HAP-1 (cell line): ENCODE measurements at regions not wholly inside any gene's neighbourhood (a gene's known extent, or its start where the extent isn't known, plus 50 kb on each side); places are given as distances from the start of the nearest gene placed in this dataset.
"Not testable (repeated sequence)": the region's sequence is repeated elsewhere in the genome, so short reads cannot be mapped to it uniquely, and the experiment has no call there.

ENCODE experiments used
- DNase-seq, 2 experiments: peaks; one replicate each; pipeline ENCODE4 v3.0.0-alpha.2; 2016 to 2020; ENCODE audit warnings: low spot score in 2 of 2
- H3K27me3 ChIP-seq: fragments of 250-450 bp; sonication (Bioruptor Pico); 2 replicates; pipeline ENCODE4 v1.5.1; 2020; ENCODE audit warnings: low read depth, mild to moderate bottlenecking, moderate library complexity
- H3K36me3 ChIP-seq: fragments of 250-450 bp; sonication (Bioruptor Pico); replicated peaks from 2 replicates; pipeline ENCODE4 v1.5.1; 2020; ENCODE audit warnings: mild to moderate bottlenecking
- H3K4me1 ChIP-seq: fragments of 250-450 bp; sonication (Bioruptor Pico); 2 replicates; pipeline ENCODE4 v1.5.1; 2020; ENCODE audit warnings: mild to moderate bottlenecking
- H3K4me3 ChIP-seq: fragments of 250-450 bp; sonication (Bioruptor Pico); 2 replicates; pipeline ENCODE4 v1.5.1; 2020; ENCODE audit warnings: mild to moderate bottlenecking, moderate library complexity
- H3K9me3 ChIP-seq: fragments of 250-450 bp; sonication (Bioruptor Pico); 2 replicates; pipeline ENCODE4 v1.5.1; 2020; ENCODE audit warnings: mild to moderate bottlenecking, moderate library complexity
- in situ Hi-C: fragments of 300-500 bp; cut with MboI; formaldehyde crosslinking; loops from 3 replicates; pipeline ENCODE4 v1.14.3; 2020; ENCODE audit warnings: low sequenced_read_pairs, inconsistent platforms, mixed read lengths

DNA sequence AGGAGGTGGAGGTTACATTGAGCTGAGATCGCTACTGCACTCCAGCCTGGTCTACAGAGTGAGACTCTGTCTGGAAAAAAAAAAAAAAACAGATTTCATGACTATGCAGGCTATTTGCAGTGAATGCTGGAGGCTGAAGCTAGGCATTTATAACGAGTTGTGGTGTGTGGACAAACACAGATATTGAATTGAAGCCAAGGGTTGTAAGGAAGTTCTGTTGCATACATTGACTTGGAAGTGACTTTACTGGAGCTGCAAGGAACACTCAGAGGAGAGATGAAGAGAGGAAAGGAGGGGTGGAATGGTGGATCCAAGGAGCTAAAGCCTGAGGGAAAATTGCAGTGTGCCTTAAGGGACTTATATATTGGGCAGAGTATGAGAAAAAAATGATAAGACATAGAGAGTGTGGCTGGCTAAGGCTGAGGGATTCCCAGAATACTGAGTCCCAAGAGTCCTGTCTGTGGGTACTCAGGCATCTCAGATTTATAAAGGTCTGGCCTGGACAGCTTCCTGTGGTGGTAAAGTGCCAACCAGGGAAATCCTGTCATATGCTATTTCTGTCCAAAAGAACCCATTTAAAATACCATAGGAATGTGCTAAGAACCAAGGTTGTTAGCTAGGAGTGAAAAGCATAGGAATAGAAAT is 87.8 kb upstream of the GUCY1A1 start:
- in situ Hi-C loops = no loop called here
- Histone ChIP-seq H3K4me1 (no peaks in the 10 kb centered on the region), H3K27me3 (no peaks in the 10 kb centered on the region), H3K4me3 (no peak overlapping the region), H3K36me3 (no peaks in the 10 kb centered on the region), H3K9me3 (no peaks in the 10 kb centered on the region)
- no peak for DNase-seq

DNA sequence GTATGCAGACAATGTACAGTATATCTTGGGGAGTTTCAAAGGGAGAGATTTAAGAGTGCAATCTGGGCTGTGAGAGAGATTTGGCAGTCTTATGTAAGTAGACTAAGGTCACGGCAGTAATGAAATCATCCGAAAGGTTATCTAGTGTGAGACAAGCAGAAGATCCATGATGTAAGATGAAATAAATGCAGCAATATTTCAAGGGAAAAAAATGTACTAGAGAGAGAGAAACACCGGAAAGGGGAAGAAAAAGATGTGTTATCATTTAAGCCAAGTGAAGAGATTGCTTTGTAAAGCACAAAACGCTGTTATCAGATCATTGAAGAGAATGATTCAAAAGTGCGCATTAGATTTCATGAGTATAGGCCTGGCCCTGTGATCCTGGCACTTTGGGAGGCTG is 88.4 kb upstream of the GUCY1A1 start:
- in situ Hi-C loops = no loop called here
- no peaks in the 10 kb centered on the region for H3K36me3 ChIP-seq
- no peaks in the 10 kb centered on the region for H3K4me1 ChIP-seq

GRCh38 chr4:155574329-155574728 is 92.3 kb upstream of the GUCY1A1 start:
- H3K4me1 ChIP-seq, DNase-seq, in situ Hi-C loops, H3K4me3 ChIP-seq, H3K36me3 ChIP-seq, H3K27me3 ChIP-seq, H3K9me3 ChIP-seq: not testable (repeated sequence)

More for the DNA sequence above, 88.4 kb upstream of the GUCY1A1 start:
- DNase-seq = no peak
- no peaks in the 10 kb centered on the region for H3K27me3 ChIP-seq
- H3K4me3 ChIP-seq = no peak overlapping the region
- H3K9me3 ChIP-seq = no peaks in the 10 kb centered on the region

- no peaks in the 10 kb centered on the region for H3K4me1 ChIP-seq
- no peak overlapping the region for H3K4me3 ChIP-seq
- in situ Hi-C loops = no loop called here
- no peaks in the 10 kb centered on the region for H3K9me3 ChIP-seq
- no peaks in the 10 kb centered on the region for H3K27me3 ChIP-seq
- H3K36me3 ChIP-seq = no peaks in the 10 kb centered on the region
- DNase-seq = no peak
Observed at GRCh38 chr4:155573126-155573525, 93.5 kb upstream of the GUCY1A1 start.

DNA sequence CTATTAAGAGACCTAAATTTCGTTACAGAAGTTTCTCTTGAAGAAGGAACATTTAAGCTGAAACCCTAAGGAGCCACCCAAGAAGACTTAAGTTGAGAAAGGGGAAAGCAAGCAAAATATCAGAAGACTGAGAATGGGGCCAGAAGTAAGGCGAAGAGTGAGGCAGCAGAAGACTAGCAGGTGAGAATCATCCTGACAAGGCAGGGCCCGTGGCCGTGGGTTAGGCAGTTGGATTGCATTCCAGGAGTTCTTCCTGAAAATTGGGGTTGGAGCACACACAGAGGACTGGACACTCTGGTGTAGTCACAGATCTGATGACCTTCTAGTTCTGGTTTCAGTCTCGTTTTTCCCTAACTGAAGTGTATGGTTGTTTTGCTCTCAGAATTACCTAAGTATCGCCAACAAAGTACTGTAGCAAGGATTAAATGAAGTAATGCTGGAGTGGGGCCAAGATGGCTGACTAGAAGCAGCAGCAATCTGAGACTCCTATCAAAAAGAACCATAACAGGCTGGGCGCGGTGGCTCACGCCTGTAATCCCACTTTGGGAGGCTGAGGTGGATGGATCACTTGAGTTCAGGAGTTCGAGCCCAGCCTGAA is 94.4 kb upstream of the GUCY1A1 start:
- no peaks in the 10 kb centered on the region for H3K4me1 ChIP-seq
- H3K9me3 ChIP-seq = no peaks in the 10 kb centered on the region
- H3K4me3 ChIP-seq = no peak overlapping the region
- no peaks in the 10 kb centered on the region for H3K27me3 ChIP-seq
- in situ Hi-C loops = no loop called here
- DNase-seq = no peak
- no peaks in the 10 kb centered on the region for H3K36me3 ChIP-seq

DNA sequence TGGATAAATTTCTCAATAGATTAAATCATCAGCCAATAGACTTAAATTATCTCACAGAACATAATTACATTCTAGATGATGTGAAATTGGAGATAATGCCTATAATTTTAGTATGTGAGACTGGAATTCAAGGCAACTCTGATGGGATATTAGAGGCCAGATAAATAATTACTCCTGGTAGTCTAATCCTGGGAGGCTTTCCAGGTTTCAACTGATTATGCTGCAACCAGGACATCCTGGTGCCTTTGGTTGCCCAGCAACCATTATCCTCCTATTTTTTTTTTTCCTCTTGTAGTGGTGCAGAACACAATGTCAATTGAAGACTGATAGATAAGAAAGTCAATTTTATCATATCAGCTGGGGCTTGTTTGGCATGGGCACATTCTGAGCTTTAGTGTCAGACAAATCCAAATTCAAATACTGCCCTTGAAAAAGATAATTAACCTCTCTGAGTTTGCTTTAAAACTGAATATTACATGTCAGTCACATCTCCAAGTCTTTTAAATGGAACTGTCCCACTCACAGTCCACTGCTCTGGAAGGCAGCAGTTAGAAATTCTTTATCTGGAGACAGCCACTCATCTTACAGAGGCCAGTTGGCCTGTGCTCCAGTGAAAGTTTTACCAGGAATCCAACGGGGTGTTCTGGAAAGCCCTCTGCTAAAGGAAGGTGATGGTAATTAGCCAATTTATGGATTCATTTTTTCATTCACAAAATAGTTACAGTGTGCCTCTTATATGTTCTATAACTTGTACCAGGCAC is 95.3 kb upstream of the GUCY1A1 start:
- no peaks in the 10 kb centered on the region for H3K4me1 ChIP-seq
- in situ Hi-C loops = no loop called here
- no peaks in the 10 kb centered on the region for H3K36me3 ChIP-seq
- H3K27me3 ChIP-seq = no peaks in the 10 kb centered on the region
- no peaks in the 10 kb centered on the region for H3K9me3 ChIP-seq
- no peak for DNase-seq
- H3K4me3 ChIP-seq = no peak overlapping the region

GRCh38 chr4:155570661-155571060 is 96.0 kb upstream of the GUCY1A1 start:
- no peaks in the 10 kb centered on the region for H3K27me3 ChIP-seq
- no peaks in the 10 kb centered on the region for H3K9me3 ChIP-seq
- in situ Hi-C loops = no loop called here
- no peaks in the 10 kb centered on the region for H3K4me1 ChIP-seq
- H3K4me3 ChIP-seq = no peak overlapping the region
- no peak for DNase-seq
- no peaks in the 10 kb centered on the region for H3K36me3 ChIP-seq

- in situ Hi-C loops = no loop called here
Observed at GRCh38 chr4:155569960-155570515, 96.6 kb upstream of the GUCY1A1 start.

DNA sequence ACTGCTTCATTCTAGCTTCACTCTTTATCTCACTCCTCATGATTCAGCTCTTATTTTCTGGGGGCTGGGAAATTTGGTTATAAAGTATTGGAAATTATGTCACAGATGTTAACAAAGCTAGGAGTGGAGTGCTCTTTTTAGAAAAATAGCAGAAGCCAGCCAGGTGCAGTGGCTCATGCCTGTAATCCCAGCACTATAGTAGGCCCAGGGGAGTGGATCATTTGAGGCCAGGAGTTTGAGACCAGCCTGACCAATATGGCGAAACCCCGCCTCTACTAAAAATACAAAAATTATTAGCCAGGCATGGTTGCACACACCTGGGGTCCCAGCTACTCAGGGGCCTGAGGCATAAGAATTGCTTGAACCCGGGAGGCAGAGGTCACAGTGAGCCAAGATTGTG is 97.2 kb upstream of the GUCY1A1 start:
- Histone ChIP-seq H3K4me1 (no peaks in the 10 kb centered on the region), H3K36me3 (no peaks in the 10 kb centered on the region)
- DNase-seq = no peak

More at GRCh38 chr4:155569960-155570515, 96.6 kb upstream of the GUCY1A1 start:
- no peaks in the 10 kb centered on the region for H3K9me3 ChIP-seq
- H3K27me3 ChIP-seq = no peaks in the 10 kb centered on the region
- no peaks in the 10 kb centered on the region for H3K36me3 ChIP-seq
- no peaks in the 10 kb centered on the region for H3K4me1 ChIP-seq
- no peak for DNase-seq
- no peak overlapping the region for H3K4me3 ChIP-seq

DNA sequence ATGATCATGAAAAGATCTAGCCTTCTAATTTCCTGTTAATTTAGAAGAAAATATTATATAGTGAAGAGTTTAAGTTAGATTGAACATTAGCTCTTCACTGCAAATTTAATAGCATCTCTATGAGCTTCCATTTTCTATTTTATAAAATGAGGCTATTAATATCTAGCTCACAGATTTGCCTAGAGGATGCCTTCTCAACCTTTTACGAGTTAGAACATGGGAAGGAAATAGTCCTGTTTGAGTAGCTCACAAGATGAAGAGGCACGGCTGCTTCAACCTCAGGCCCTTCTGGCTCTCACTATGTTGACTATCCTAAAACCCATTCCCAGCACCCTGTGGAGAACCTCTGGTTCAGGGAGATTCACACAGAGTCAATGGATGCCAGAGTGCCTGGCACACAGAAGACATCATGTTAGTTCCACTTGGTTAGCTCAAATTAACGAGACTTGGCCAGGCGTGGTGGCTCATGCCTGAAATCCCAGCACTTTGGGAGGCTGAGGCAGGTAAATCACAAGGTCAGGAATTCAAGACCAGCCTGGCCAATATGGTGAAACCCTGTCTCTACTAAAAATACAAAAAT is 97.9 kb upstream of the GUCY1A1 start:
- no peak for DNase-seq
- Histone ChIP-seq H3K4me3 (no peak overlapping the region), H3K4me1 (no peaks in the 10 kb centered on the region), H3K27me3 (no peaks in the 10 kb centered on the region), H3K9me3 (no peaks in the 10 kb centered on the region), H3K36me3 (no peaks in the 10 kb centered on the region)
- in situ Hi-C loops = no loop called here

More for the DNA sequence above, 97.2 kb upstream of the GUCY1A1 start:
- Histone ChIP-seq H3K27me3 (no peaks in the 10 kb centered on the region), H3K9me3 (no peaks in the 10 kb centered on the region), H3K4me3 (no peak overlapping the region)
- in situ Hi-C loops = no loop called here

DNA sequence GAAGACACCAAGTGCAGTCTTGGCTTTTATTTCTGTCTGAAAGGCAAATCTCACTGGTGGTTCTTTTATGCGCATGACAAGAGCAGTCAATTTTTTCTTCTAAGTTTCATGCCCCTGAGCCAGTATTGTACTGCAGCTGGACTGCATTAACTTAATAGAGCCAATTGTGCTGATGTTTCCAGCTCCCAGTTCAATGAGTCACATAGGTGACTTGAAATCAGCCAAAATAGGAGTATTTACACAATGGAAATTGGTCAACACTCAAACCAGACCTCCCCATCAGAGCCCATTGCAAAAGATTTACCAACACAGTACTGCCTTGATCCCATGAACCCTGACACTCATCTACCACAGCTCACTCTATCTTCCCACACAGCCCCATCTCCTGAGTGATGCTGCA is 100.3 kb upstream of the GUCY1A1 start:
- H3K4me1 ChIP-seq = no peaks in the 10 kb centered on the region
- no peaks in the 10 kb centered on the region for H3K9me3 ChIP-seq
- no peaks in the 10 kb centered on the region for H3K27me3 ChIP-seq
- DNase-seq = no peak
- no peaks in the 10 kb centered on the region for H3K36me3 ChIP-seq
- H3K4me3 ChIP-seq = no peak overlapping the region
- in situ Hi-C loops = no loop called here

GRCh38 chr4:155565776-155566175 is 100.9 kb upstream of the GUCY1A1 start:
- no peaks in the 10 kb centered on the region for H3K27me3 ChIP-seq
- DNase-seq = no peak
- H3K36me3 ChIP-seq = no peaks in the 10 kb centered on the region
- H3K4me3 ChIP-seq = no peak overlapping the region
- in situ Hi-C loops = no loop called here
- H3K4me1 ChIP-seq = no peaks in the 10 kb centered on the region
- H3K9me3 ChIP-seq = no peaks in the 10 kb centered on the region

DNA sequence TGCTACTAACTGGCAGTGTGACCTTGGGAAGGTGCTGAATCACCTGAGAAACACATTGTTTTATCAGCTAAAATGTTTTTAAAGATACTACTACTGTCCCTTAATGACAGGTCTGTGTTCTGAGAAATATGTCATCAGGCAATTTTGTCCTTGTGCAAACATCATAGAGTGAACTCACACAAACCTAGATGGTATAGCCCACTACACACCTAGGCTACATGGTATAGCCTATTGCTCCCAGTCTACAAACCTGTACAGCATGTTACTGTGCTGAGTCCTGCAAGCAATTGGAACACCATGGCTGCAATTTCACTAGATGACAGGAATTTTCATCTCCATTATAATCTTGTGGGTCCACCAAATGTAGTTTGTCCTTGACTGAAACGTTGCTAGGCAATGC is 101.3 kb upstream of the GUCY1A1 start:
- H3K27me3 ChIP-seq = no peaks in the 10 kb centered on the region
- no peak overlapping the region for H3K4me3 ChIP-seq
- DNase-seq = no peak
- no peaks in the 10 kb centered on the region for H3K36me3 ChIP-seq
- H3K9me3 ChIP-seq = no peaks in the 10 kb centered on the region
- no peaks in the 10 kb centered on the region for H3K4me1 ChIP-seq
- in situ Hi-C loops = no loop called here

DNA sequence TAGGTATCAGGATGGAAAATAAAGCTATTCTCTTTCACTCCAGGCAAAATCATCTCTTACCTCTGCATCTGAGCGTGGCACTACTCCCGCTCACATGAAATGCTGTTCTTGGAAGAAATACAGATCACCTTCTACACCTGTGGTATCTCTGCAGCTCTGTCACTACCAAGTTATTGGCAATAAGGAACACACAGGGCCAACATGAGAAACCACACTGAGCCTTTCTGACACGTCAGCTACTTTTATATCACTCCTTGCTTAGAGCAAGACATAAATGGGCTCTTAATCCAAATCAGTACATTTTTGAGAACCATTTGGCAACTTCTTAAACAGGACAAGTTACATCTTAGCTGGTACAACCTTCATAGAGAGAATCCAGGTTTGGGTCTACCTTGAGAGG is 101.8 kb upstream of the GUCY1A1 start:
- no peak overlapping the region for H3K4me3 ChIP-seq
- H3K9me3 ChIP-seq = no peaks in the 10 kb centered on the region
- in situ Hi-C loops = no loop called here
- H3K4me1 ChIP-seq = no peaks in the 10 kb centered on the region
- H3K27me3 ChIP-seq = no peaks in the 10 kb centered on the region
- no peaks in the 10 kb centered on the region for H3K36me3 ChIP-seq
- DNase-seq = no peak
